ENCODE measurements at regions not wholly inside any gene's neighbourhood (a gene's known extent, or its start where the extent isn't known, plus 50 kb on each side); places are given as distances from the start of the nearest gene placed in this dataset.

DNA sequence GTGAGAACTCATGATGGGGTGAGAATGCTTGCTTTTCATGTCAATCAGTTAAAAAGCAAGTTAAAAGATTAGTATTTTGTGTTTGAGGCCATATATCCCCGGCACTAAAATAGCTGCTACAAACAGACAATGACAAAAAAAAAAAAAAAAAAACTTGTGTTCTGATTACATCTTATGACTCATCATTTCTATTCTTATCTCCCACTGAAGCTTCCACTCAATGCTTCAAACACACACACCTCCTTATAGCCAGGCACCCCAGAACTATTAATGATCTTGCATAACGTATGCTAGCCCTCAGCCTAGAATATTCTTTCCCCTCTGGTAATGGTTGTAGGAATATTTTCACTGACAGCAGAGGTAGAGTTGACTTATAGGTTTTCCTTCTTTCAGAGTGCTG is 778.3 kb downstream of the TRIB2 start:
- TF ChIP-seq, protein P1, sequence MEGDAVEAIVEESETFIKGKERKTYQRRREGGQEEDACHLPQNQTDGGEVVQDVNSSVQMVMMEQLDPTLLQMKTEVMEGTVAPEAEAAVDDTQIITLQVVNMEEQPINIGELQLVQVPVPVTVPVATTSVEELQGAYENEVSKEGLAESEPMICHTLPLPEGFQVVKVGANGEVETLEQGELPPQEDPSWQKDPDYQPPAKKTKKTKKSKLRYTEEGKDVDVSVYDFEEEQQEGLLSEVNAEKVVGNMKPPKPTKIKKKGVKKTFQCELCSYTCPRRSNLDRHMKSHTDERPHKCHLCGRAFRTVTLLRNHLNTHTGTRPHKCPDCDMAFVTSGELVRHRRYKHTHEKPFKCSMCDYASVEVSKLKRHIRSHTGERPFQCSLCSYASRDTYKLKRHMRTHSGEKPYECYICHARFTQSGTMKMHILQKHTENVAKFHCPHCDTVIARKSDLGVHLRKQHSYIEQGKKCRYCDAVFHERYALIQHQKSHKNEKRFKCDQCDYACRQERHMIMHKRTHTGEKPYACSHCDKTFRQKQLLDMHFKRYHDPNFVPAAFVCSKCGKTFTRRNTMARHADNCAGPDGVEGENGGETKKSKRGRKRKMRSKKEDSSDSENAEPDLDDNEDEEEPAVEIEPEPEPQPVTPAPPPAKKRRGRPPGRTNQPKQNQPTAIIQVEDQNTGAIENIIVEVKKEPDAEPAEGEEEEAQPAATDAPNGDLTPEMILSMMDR (IDR thresholded peaks at IDR 0.05), result no peak
- no peak for TF ChIP-seq EZH2 (IDR thresholded peaks at IDR 0.05; ENCODE audit: borderline replicate concordance, insufficient read depth, low read depth, low read length, poor library complexity, severe bottlenecking)

Measured in B cell (primary cell).